ENCODE measurements at regions not wholly inside any gene's neighbourhood (a gene's known extent, or its start where the extent isn't known, plus 50 kb on each side); places are given as distances from the start of the nearest gene placed in this dataset.

GRCh38 chr2:136407952-136408318, 290.0 kb upstream of the CXCR4 start:
- TF ChIP-seq, protein P1, sequence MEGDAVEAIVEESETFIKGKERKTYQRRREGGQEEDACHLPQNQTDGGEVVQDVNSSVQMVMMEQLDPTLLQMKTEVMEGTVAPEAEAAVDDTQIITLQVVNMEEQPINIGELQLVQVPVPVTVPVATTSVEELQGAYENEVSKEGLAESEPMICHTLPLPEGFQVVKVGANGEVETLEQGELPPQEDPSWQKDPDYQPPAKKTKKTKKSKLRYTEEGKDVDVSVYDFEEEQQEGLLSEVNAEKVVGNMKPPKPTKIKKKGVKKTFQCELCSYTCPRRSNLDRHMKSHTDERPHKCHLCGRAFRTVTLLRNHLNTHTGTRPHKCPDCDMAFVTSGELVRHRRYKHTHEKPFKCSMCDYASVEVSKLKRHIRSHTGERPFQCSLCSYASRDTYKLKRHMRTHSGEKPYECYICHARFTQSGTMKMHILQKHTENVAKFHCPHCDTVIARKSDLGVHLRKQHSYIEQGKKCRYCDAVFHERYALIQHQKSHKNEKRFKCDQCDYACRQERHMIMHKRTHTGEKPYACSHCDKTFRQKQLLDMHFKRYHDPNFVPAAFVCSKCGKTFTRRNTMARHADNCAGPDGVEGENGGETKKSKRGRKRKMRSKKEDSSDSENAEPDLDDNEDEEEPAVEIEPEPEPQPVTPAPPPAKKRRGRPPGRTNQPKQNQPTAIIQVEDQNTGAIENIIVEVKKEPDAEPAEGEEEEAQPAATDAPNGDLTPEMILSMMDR (IDR thresholded peaks at IDR 0.05; ENCODE audit: insufficient read depth, low read length, missing control alignments) = no peak
- POLR2A ChIA-PET = no interaction called here
- no peak overlapping the region for H3K4me3 ChIP-seq (ENCODE audit: low read depth, low read length)
- no peak for DNase-seq (ENCODE audit: low read depth, low spot score)
- CTCF ChIA-PET = no interaction called here

GRCh38 chr2:136407117-136407951, 289.4 kb upstream of the CXCR4 start:
- ChIA-PET CTCF (no interaction called here), POLR2A (no interaction called here)
- no peak overlapping the region for H3K4me3 ChIP-seq (ENCODE audit: low read depth, low read length)
- TF ChIP-seq, protein P1 (IDR thresholded peaks at IDR 0.05; ENCODE audit: insufficient read depth, low read length, missing control alignments) = no peak
- no peak for DNase-seq (ENCODE audit: low read depth, low spot score)

DNA sequence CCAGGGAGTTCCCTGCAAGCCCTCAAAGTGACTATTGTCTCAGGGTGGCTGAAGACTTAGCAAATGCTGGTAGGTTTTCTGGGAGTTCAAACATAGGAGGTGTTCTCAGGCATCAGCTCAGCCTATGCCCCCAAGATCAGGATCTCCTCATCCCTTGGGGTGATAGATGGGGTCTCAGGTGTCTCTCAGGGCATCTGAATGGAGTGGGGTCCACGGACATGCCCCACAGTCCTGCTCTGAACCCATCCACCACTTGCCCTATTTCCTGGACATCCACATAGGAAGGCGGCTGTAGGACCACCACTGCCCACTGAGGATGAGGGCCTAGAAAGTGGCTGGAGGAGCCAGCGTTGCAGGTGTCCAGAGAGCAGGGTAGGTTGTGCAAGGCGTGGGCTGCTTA, 287.0 kb upstream of the CXCR4 start:
- H3K4me3 ChIP-seq (ENCODE audit: low read depth, low read length) = no peak overlapping the region
- TF ChIP-seq, protein P1 (IDR thresholded peaks at IDR 0.05; ENCODE audit: insufficient read depth, low read length, missing control alignments) = no peak
- ChIA-PET CTCF (interaction anchor here (1.6 kb wide), 1 partner anchor 19 kb away, joined by 7 read pairs; no protein-coding TSS in a partner anchor), POLR2A (no interaction called here)
- DNase-seq (ENCODE audit: low read depth, low spot score) = no peak

DNA sequence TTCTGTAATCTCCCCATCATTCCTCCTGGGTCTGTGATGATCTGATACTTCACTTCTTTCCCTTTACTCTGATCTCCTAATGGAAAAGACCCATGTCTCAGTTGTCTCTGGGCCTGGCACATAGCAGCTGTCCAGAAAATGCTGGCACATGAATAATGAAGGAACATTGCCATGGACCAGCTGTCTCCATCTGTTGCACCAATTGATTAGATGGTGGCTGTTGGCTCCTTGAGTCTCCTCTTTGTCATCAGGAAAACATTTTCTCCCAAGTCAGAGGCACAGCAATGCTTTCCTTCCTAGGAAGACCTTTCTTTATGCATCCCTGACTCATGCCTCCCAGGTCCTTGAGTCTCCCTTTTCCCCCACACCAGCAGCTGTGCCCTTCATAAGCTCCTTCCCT, 286.2 kb upstream of the CXCR4 start:
- TF ChIP-seq, protein P1 (IDR thresholded peaks at IDR 0.05; ENCODE audit: insufficient read depth, low read length, missing control alignments) = no peak
- DNase-seq (ENCODE audit: low read depth, low spot score) = no peak
- no peak overlapping the region for H3K4me3 ChIP-seq (ENCODE audit: low read depth, low read length)
- ChIA-PET POLR2A (no interaction called here), CTCF (no interaction called here)

DNA sequence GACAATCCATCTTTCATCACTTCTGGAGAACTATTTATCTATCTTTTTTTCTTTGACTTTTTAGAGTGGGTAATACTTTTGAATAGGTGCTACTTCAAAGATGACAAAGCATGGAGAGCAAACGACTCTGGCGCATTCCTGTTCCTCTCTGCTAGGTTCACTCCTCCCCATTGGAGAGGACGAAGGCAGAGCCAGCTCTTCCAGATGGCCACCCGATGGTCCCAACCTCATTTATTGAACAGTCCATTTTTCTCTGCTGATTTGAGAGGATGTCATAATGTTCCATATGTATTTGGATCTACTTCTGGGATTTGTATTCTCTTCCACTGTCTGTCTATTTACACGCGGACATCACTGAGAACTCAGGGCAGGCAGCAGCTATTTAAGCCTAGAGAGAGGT, 284.3 kb upstream of the CXCR4 start:
- POLR2A ChIA-PET = no interaction called here

DNA sequence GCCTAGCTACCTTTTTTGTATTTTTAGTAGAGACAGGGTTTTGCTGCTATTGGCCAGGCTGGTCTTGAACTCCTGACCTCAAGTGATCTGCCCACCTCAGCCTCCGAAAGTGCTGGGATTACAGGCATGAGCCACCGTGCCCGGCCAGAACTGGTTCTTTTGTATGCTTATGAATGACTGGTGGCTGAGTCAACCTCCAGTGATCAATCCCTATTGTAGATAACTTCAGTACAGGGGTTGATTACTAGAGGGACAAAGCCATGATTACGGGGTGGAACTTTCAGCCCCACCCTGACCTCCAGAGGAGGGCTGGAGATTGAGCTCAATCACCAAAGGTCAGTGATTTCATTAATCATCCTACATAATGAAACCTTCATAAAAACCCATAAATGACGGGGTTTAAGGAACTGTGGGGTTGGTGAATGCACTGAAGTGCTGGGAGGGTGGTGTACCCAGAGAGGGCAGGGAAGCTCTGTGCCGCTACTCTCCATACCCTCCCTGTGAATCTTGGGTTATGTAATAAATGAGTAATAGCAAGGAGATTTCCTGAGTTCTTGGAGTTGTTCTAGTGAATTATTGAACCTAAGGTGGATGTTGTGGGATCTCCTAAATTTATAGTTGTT, 281.8 kb upstream of the CXCR4 start:
- ChIA-PET CTCF (no interaction called here), POLR2A (no interaction called here)
- no peak for DNase-seq (ENCODE audit: low read depth, low spot score)
- H3K4me3 ChIP-seq (ENCODE audit: low read depth, low read length) = no peak overlapping the region
- TF ChIP-seq, protein P1 (IDR thresholded peaks at IDR 0.05; ENCODE audit: insufficient read depth, low read length, missing control alignments) = no peak

More for the DNA sequence above, 284.3 kb upstream of the CXCR4 start:
- no peak for DNase-seq (ENCODE audit: low read depth, low spot score)
- CTCF ChIA-PET = interaction anchor here (0.9 to 1.4 kb wide), 2 partner anchors 21 to 489 kb away, joined by 3 to 6 read pairs; no protein-coding TSS in a partner anchor
- no peak overlapping the region for H3K4me3 ChIP-seq (ENCODE audit: low read depth, low read length)
- TF ChIP-seq, protein P1 (IDR thresholded peaks at IDR 0.05; ENCODE audit: insufficient read depth, low read length, missing control alignments) = no peak
